ENCODE measurements at regions not wholly inside any gene's neighbourhood (a gene's known extent, or its start where the extent isn't known, plus 50 kb on each side); places are given as distances from the start of the nearest gene placed in this dataset.

- TF ChIP-seq CTCF (IDR thresholded peaks at IDR 0.05) (no peak), POLR2AphosphoS5 (IDR thresholded peaks at IDR 0.05) (no peak), POLR2A (IDR thresholded peaks at IDR 0.05) (no peak)
Observed at GRCh38 chr2:150052457-150052856, 435.0 kb downstream of the RND3 start.

Data from stomach (tissue), 4 donors.